ENCODE measurements at regions not wholly inside any gene's neighbourhood (a gene's known extent, or its start where the extent isn't known, plus 50 kb on each side); places are given as distances from the start of the nearest gene placed in this dataset.

- Histone ChIP-seq H4K8ac (ENCODE audit: low read length) (no peak overlapping the region), H3K79me1 (replicated peaks; ENCODE audit: low read length, poor library complexity, severe bottlenecking) (no peaks in the 10 kb centered on the region), H3K4me3 (ENCODE audit: insufficient read depth in 1 of 2, low read depth in 1 of 2, low read length in 2 of 2) (no peak overlapping the region), H2BK15ac (ENCODE audit: low read depth, poor library complexity, severe bottlenecking) (no peak overlapping the region), H3K4me2 (ENCODE audit: low read length, poor library complexity, severe bottlenecking) (no peak overlapping the region), H3K18ac (ENCODE audit: low read depth in 1 of 2, low read length in 2 of 2) (no peak overlapping the region), H4K91ac (ENCODE audit: low read length) (no peak overlapping the region), H2AFZ (ENCODE audit: low read depth, low read length) (no peak overlapping the region), H3K4me1 (ENCODE audit: control insufficient read depth, insufficient read depth, low read depth, low read length) (no peaks in the 10 kb centered on the region), H3K36me3 (ENCODE audit: control insufficient read depth in 1 of 2, insufficient read depth in 2 of 2, low read depth in 1 of 2, low read length in 2 of 2) (no peaks in the 10 kb centered on the region), H3K23ac (ENCODE audit: low read length in 2 of 2) (no peak overlapping the region), H2AK5ac (ENCODE audit: low read length, severe bottlenecking) (no peak overlapping the region), H3K27me3 (ENCODE audit: control insufficient read depth in 1 of 2, insufficient read depth in 1 of 2, low read length in 2 of 2) (peaks cover 43 to 81% of the 10 kb centered on the region in 2 experiments), H2BK5ac (ENCODE audit: low read depth, low read length, poor library complexity, severe bottlenecking) (no peak overlapping the region), H2BK12ac (ENCODE audit: low read length in 2 of 2) (no peak overlapping the region), H2BK120ac (ENCODE audit: low read depth, low read length) (no peak overlapping the region), H3K9ac (ENCODE audit: low read length) (no peak overlapping the region), H3K14ac (ENCODE audit: low read length in 2 of 2) (no peak overlapping the region), H3K27ac (ENCODE audit: low read length, poor library complexity, severe bottlenecking) (no peak overlapping the region), H3K4ac (ENCODE audit: low read depth in 1 of 2, low read length in 2 of 2) (no peak overlapping the region), H3K9me3 (ENCODE audit: control insufficient read depth, low read length) (peaks cover 8% of the 10 kb centered on the region)
- DNase-seq, result no peak
- WGBS, result 76% methylated on average over 9 of the region's 9 CpGs
These were observed 53.6 kb upstream of the BLCAP start for GRCh38 chr20:37581246-37581645.

- H3K36me3 ChIP-seq (ENCODE audit: control insufficient read depth in 1 of 2, insufficient read depth in 2 of 2, low read depth in 1 of 2, low read length in 2 of 2), result no peaks in the 10 kb centered on the region
- H3K9me3 ChIP-seq (ENCODE audit: control insufficient read depth, low read length), result no peaks in the 10 kb centered on the region
- 17% methylated on average over 1 of the region's 2 CpGs for WGBS
These were observed 52.4 kb upstream of the BLCAP start for GRCh38 chr20:37580069-37580468.

GRCh38 chr20:37579106-37579505 is 51.4 kb upstream of the BLCAP start:
- Histone ChIP-seq H3K79me1 (replicated peaks; ENCODE audit: low read length, poor library complexity, severe bottlenecking) (no peaks in the 10 kb centered on the region), H3K9ac (ENCODE audit: low read length) (no peak overlapping the region), H4K91ac (ENCODE audit: low read length) (no peak overlapping the region), H2AK5ac (ENCODE audit: low read length, severe bottlenecking) (no peak overlapping the region), H2BK12ac (ENCODE audit: low read length in 2 of 2) (no peak overlapping the region), H3K4ac (ENCODE audit: low read depth in 1 of 2, low read length in 2 of 2) (no peak overlapping the region), H3K4me1 (ENCODE audit: control insufficient read depth, insufficient read depth, low read depth, low read length) (no peaks in the 10 kb centered on the region), H3K4me3 (ENCODE audit: insufficient read depth in 1 of 2, low read depth in 1 of 2, low read length in 2 of 2) (no peak overlapping the region), H4K8ac (ENCODE audit: low read length) (no peak overlapping the region), H2BK5ac (ENCODE audit: low read depth, low read length, poor library complexity, severe bottlenecking) (no peak overlapping the region), H3K9me3 (ENCODE audit: control insufficient read depth, low read length) (no peaks in the 10 kb centered on the region), H2AFZ (ENCODE audit: low read depth, low read length) (no peak overlapping the region), H3K36me3 (ENCODE audit: control insufficient read depth in 1 of 2, insufficient read depth in 2 of 2, low read depth in 1 of 2, low read length in 2 of 2) (no peaks in the 10 kb centered on the region), H3K27me3 (ENCODE audit: control insufficient read depth in 1 of 2, insufficient read depth in 1 of 2, low read length in 2 of 2) (peaks cover 44 to 61% of the 10 kb centered on the region in 2 experiments), H3K18ac (ENCODE audit: low read depth in 1 of 2, low read length in 2 of 2) (no peak overlapping the region), H2BK15ac (ENCODE audit: low read depth, poor library complexity, severe bottlenecking) (no peak overlapping the region), H3K23ac (ENCODE audit: low read length in 2 of 2) (no peak overlapping the region), H2BK120ac (ENCODE audit: low read depth, low read length) (no peak overlapping the region), H3K14ac (ENCODE audit: low read length in 2 of 2) (no peak overlapping the region), H3K27ac (ENCODE audit: low read length, poor library complexity, severe bottlenecking) (no peak overlapping the region), H3K4me2 (ENCODE audit: low read length, poor library complexity, severe bottlenecking) (no peak overlapping the region)
- DNase-seq, result no peak
- 90% methylated on average over 6 of the region's 7 CpGs for WGBS

More at GRCh38 chr20:37580069-37580468, 52.4 kb upstream of the BLCAP start:
- no peak overlapping the region for H2AFZ ChIP-seq (ENCODE audit: low read depth, low read length)
- no peak overlapping the region for H3K27ac ChIP-seq (ENCODE audit: low read length, poor library complexity, severe bottlenecking)
- H3K4me3 ChIP-seq (ENCODE audit: insufficient read depth in 1 of 2, low read depth in 1 of 2, low read length in 2 of 2), result no peak overlapping the region
- peaks cover 37 to 70% of the 10 kb centered on the region in 2 experiments for H3K27me3 ChIP-seq (ENCODE audit: control insufficient read depth in 1 of 2, insufficient read depth in 1 of 2, low read length in 2 of 2)
- no peak overlapping the region for H4K91ac ChIP-seq (ENCODE audit: low read length)
- no peak overlapping the region for H2BK15ac ChIP-seq (ENCODE audit: low read depth, poor library complexity, severe bottlenecking)
- no peaks in the 10 kb centered on the region for H3K79me1 ChIP-seq (replicated peaks; ENCODE audit: low read length, poor library complexity, severe bottlenecking)
- no peak for DNase-seq
- H2AK5ac ChIP-seq (ENCODE audit: low read length, severe bottlenecking), result no peak overlapping the region
- no peak overlapping the region for H3K9ac ChIP-seq (ENCODE audit: low read length)
- H3K18ac ChIP-seq (ENCODE audit: low read depth in 1 of 2, low read length in 2 of 2), result no peak overlapping the region
- H2BK120ac ChIP-seq (ENCODE audit: low read depth, low read length), result no peak overlapping the region
- H3K4me1 ChIP-seq (ENCODE audit: control insufficient read depth, insufficient read depth, low read depth, low read length), result no peaks in the 10 kb centered on the region
- H2BK5ac ChIP-seq (ENCODE audit: low read depth, low read length, poor library complexity, severe bottlenecking), result no peak overlapping the region
- H3K4me2 ChIP-seq (ENCODE audit: low read length, poor library complexity, severe bottlenecking), result no peak overlapping the region
- H3K14ac ChIP-seq (ENCODE audit: low read length in 2 of 2), result no peak overlapping the region
- H3K23ac ChIP-seq (ENCODE audit: low read length in 2 of 2), result no peak overlapping the region
- no peak overlapping the region for H4K8ac ChIP-seq (ENCODE audit: low read length)
- no peak overlapping the region for H3K4ac ChIP-seq (ENCODE audit: low read depth in 1 of 2, low read length in 2 of 2)
- no peak overlapping the region for H2BK12ac ChIP-seq (ENCODE audit: low read length in 2 of 2)

- Histone ChIP-seq H3K4ac (ENCODE audit: low read depth in 1 of 2, low read length in 2 of 2) (no peak overlapping the region), H3K23ac (ENCODE audit: low read length in 2 of 2) (no peak overlapping the region), H3K4me1 (ENCODE audit: control insufficient read depth, insufficient read depth, low read depth, low read length) (no peaks in the 10 kb centered on the region), H3K36me3 (ENCODE audit: control insufficient read depth in 1 of 2, insufficient read depth in 2 of 2, low read depth in 1 of 2, low read length in 2 of 2) (no peaks in the 10 kb centered on the region), H3K18ac (ENCODE audit: low read depth in 1 of 2, low read length in 2 of 2) (no peak overlapping the region), H2BK15ac (ENCODE audit: low read depth, poor library complexity, severe bottlenecking) (no peak overlapping the region), H2BK120ac (ENCODE audit: low read depth, low read length) (no peak overlapping the region), H3K79me1 (replicated peaks; ENCODE audit: low read length, poor library complexity, severe bottlenecking) (no peaks in the 10 kb centered on the region), H3K14ac (ENCODE audit: low read length in 2 of 2) (no peak overlapping the region), H3K4me3 (ENCODE audit: insufficient read depth in 1 of 2, low read depth in 1 of 2, low read length in 2 of 2) (no peak overlapping the region), H3K9me3 (ENCODE audit: control insufficient read depth, low read length) (no peaks in the 10 kb centered on the region), H2AFZ (ENCODE audit: low read depth, low read length) (no peak overlapping the region), H2BK12ac (ENCODE audit: low read length in 2 of 2) (no peak overlapping the region), H2BK5ac (ENCODE audit: low read depth, low read length, poor library complexity, severe bottlenecking) (no peak overlapping the region), H3K27me3 (ENCODE audit: control insufficient read depth in 1 of 2, insufficient read depth in 1 of 2, low read length in 2 of 2) (peaks cover 45 to 58% of the 10 kb centered on the region in 2 experiments), H3K4me2 (ENCODE audit: low read length, poor library complexity, severe bottlenecking) (no peak overlapping the region), H2AK5ac (ENCODE audit: low read length, severe bottlenecking) (no peak overlapping the region), H3K9ac (ENCODE audit: low read length) (no peak overlapping the region), H4K8ac (ENCODE audit: low read length) (no peak overlapping the region), H3K27ac (ENCODE audit: low read length, poor library complexity, severe bottlenecking) (no peak overlapping the region), H4K91ac (ENCODE audit: low read length) (no peak overlapping the region)
- 77% methylated on average over 6 of the region's 6 CpGs for WGBS
- no peak for DNase-seq
These were observed 50.3 kb upstream of the BLCAP start for GRCh38 chr20:37577981-37578380.

Measured in mesenchymal stem cell (in vitro differentiated cells and primary cell).